Fibroblast of lung (primary cell): ENCODE measurements at regions not wholly inside any gene's neighbourhood (a gene's known extent, or its start where the extent isn't known, plus 50 kb on each side); places are given as distances from the start of the nearest gene placed in this dataset.

Source experiments
- DNase-seq, 2 donors: peaks; one replicate each; pipeline versions ENCODE4 v3.0.0 to v3.0.0-alpha.2; 2010; ENCODE audit warnings: low read depth in 2 of 2
- H2AFZ ChIP-seq: 2 replicates; pipeline ENCODE4 v1.5.1; 2012; ENCODE audit warnings: low read length, control low read depth, inconsistent platforms
- H3K27ac ChIP-seq: 2 replicates; pipeline ENCODE4 v1.5.1; 2011; ENCODE audit warnings: low read length, control low read depth; ENCODE audit not compliant: insufficient read depth
- H3K27me3 ChIP-seq: 2 replicates; pipeline ENCODE4 v1.5.1; 2011; ENCODE audit warnings: mild to moderate bottlenecking, low read length; ENCODE audit not compliant: control insufficient read depth, insufficient read depth
- H3K36me3 ChIP-seq: 2 replicates; pipeline ENCODE4 v1.5.1; 2011; ENCODE audit warnings: low read length; ENCODE audit not compliant: control insufficient read depth, insufficient read depth
- H3K4me1 ChIP-seq: 2 replicates; pipeline ENCODE4 v1.5.1; 2011; ENCODE audit warnings: low read length; ENCODE audit not compliant: control insufficient read depth, insufficient read depth; ENCODE audit errors: extremely low read depth
- H3K4me2 ChIP-seq: 2 replicates; pipeline ENCODE4 v1.5.1; 2011; ENCODE audit warnings: low read length, control low read depth; ENCODE audit not compliant: insufficient read depth; ENCODE audit errors: extremely low read depth
- H3K4me3 ChIP-seq, 4 experiments: fragments of 200-600 bp in 1 of 4; sonication (generic) in 1 of 4; replicated peaks in 1 of 4; 2 replicates each; pipeline ENCODE4 v1.5.1; 2011 to 2016; ENCODE audit warnings: low read length in 4 of 4, low read depth in 3 of 4, mild to moderate bottlenecking in 3 of 4, control low read depth in 2 of 4, inconsistent platforms in 1 of 4, mixed read lengths in 1 of 4; ENCODE audit not compliant: insufficient read depth in 1 of 4; ENCODE audit errors: control extremely low read depth in 1 of 4
- H3K79me2 ChIP-seq: 2 replicates; pipeline ENCODE4 v1.5.1; 2012; ENCODE audit warnings: mild to moderate bottlenecking, low read length, inconsistent platforms; ENCODE audit not compliant: control insufficient read depth, insufficient read depth
- H3K9ac ChIP-seq: 2 replicates; pipeline ENCODE4 v1.5.1; 2011; ENCODE audit warnings: mild to moderate bottlenecking, low read length, control low read depth; ENCODE audit not compliant: insufficient read depth
- H3K9me3 ChIP-seq: 2 replicates; pipeline ENCODE4 v1.5.1; 2012; ENCODE audit warnings: low read depth, low read length; ENCODE audit not compliant: control insufficient read depth, insufficient read depth
- H4K20me1 ChIP-seq: 2 replicates; pipeline ENCODE4 v1.5.1; 2011; ENCODE audit warnings: low read length; ENCODE audit not compliant: control insufficient read depth, insufficient read depth; ENCODE audit errors: extremely low read depth
- CTCF ChIP-seq, 2 donors: IDR thresholded peaks in 1 of 2; conservative IDR thresholded peaks in 1 of 2; 1 replicate in 1 of 2; 2 replicates in 1 of 2; pipeline ENCODE4 v1.5.1; 2011 to 2012; ENCODE audit warnings: low read length in 2 of 2, control low read depth in 1 of 2, inconsistent platforms in 1 of 2, low read depth in 1 of 2, mild to moderate bottlenecking in 1 of 2
- EZH2 ChIP-seq: IDR thresholded peaks from 2 replicates; pipeline ENCODE4 v1.5.1; 2012; ENCODE audit warnings: low read length, control low read depth, mild to moderate bottlenecking; ENCODE audit errors: missing control alignments

GRCh38 chr3:143185401-143185800 lies 65.8 kb downstream of the CHST2 start:
- Histone ChIP-seq H3K4me1 (no peaks in the 10 kb centered on the region), H3K27ac (no peak overlapping the region), H3K4me3 (no peak overlapping the region), H3K9ac (no peak overlapping the region), H3K4me2 (no peak overlapping the region), H3K27me3 (no peaks in the 10 kb centered on the region), H4K20me1 (no peaks in the 10 kb centered on the region), H3K79me2 (no peaks in the 10 kb centered on the region), H2AFZ (no peak overlapping the region), H3K9me3 (no peaks in the 10 kb centered on the region), H3K36me3 (no peaks in the 10 kb centered on the region)
- no peak for TF ChIP-seq EZH2
- TF ChIP-seq CTCF (conservative IDR thresholded peaks at IDR 0.05 in 1 of 2, IDR thresholded peaks at IDR 0.05 in 1 of 2; ENCODE audit: low read depth in 1 of 2, low read length in 2 of 2), result no peak
- DNase-seq, result no peak

- no peak overlapping the region for H2AFZ ChIP-seq
- DNase-seq, result peak in 1 of 2 donors; percentile 26
- no peak overlapping the region for H3K9ac ChIP-seq
- H3K9me3 ChIP-seq, result no peaks in the 10 kb centered on the region
- no peaks in the 10 kb centered on the region for H3K36me3 ChIP-seq
- H3K79me2 ChIP-seq, result no peaks in the 10 kb centered on the region
- H3K27ac ChIP-seq, result no peak overlapping the region
- TF ChIP-seq EZH2, result no peak
- no peak for TF ChIP-seq CTCF (conservative IDR thresholded peaks at IDR 0.05 in 1 of 2, IDR thresholded peaks at IDR 0.05 in 1 of 2; ENCODE audit: low read depth in 1 of 2, low read length in 2 of 2)
- no peak overlapping the region for H3K4me2 ChIP-seq
- H4K20me1 ChIP-seq, result no peaks in the 10 kb centered on the region
- H3K4me1 ChIP-seq, result no peaks in the 10 kb centered on the region
- H3K4me3 ChIP-seq, result no peak overlapping the region
- peaks cover 2% of the 10 kb centered on the region for H3K27me3 ChIP-seq
These were observed 67.5 kb downstream of the CHST2 start for GRCh38 chr3:143187111-143187510.

- TF ChIP-seq EZH2 (no peak), CTCF (conservative IDR thresholded peaks at IDR 0.05 in 1 of 2, IDR thresholded peaks at IDR 0.05 in 1 of 2; ENCODE audit: low read depth in 1 of 2, low read length in 2 of 2) (no peak)
- Histone ChIP-seq H3K36me3 (no peaks in the 10 kb centered on the region), H2AFZ (no peak overlapping the region), H3K27me3 (peaks cover 2% of the 10 kb centered on the region), H3K27ac (no peak overlapping the region), H4K20me1 (no peaks in the 10 kb centered on the region), H3K9me3 (no peaks in the 10 kb centered on the region), H3K4me2 (no peak overlapping the region), H3K4me3 (no peak overlapping the region), H3K79me2 (no peaks in the 10 kb centered on the region), H3K9ac (no peak overlapping the region), H3K4me1 (no peaks in the 10 kb centered on the region)
- DNase-seq, result no peak
These were observed 69.3 kb downstream of the CHST2 start for GRCh38 chr3:143188881-143189280.
